ENCODE measurements at regions not wholly inside any gene's neighbourhood (a gene's known extent, or its start where the extent isn't known, plus 50 kb on each side); places are given as distances from the start of the nearest gene placed in this dataset.

DNA sequence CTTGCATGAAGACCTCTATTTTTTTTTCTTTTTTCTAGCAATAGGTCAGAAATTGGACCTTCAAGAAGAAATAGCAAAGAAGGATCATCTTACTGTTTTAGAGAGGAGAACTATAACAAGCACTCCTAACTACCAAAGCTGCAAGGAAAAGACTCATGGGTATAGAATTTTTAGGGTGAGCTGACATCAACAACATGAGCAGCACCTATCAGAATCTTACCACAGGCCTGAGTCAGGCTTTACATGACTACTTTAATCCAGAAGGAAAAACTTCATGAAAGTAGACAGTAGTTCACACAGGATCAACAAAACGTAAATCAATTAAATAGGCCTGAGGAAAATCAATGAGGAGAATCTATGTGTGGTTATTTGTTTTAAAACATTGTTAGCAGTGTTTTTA is 130.5 kb downstream of the FAM76B start:
- H3K4me3 ChIP-seq (ENCODE audit: low read depth, low read length): no peak overlapping the region
- peak; percentile 33 for DNase-seq (ENCODE audit: low read depth, low spot score)
- TF ChIP-seq, protein P1, sequence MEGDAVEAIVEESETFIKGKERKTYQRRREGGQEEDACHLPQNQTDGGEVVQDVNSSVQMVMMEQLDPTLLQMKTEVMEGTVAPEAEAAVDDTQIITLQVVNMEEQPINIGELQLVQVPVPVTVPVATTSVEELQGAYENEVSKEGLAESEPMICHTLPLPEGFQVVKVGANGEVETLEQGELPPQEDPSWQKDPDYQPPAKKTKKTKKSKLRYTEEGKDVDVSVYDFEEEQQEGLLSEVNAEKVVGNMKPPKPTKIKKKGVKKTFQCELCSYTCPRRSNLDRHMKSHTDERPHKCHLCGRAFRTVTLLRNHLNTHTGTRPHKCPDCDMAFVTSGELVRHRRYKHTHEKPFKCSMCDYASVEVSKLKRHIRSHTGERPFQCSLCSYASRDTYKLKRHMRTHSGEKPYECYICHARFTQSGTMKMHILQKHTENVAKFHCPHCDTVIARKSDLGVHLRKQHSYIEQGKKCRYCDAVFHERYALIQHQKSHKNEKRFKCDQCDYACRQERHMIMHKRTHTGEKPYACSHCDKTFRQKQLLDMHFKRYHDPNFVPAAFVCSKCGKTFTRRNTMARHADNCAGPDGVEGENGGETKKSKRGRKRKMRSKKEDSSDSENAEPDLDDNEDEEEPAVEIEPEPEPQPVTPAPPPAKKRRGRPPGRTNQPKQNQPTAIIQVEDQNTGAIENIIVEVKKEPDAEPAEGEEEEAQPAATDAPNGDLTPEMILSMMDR (IDR thresholded peaks at IDR 0.05; ENCODE audit: low read depth, low read length): no peak
- in situ Hi-C loops (cut with HindIII; ENCODE audit: low sequenced_read_pairs): no loop called here

DNA sequence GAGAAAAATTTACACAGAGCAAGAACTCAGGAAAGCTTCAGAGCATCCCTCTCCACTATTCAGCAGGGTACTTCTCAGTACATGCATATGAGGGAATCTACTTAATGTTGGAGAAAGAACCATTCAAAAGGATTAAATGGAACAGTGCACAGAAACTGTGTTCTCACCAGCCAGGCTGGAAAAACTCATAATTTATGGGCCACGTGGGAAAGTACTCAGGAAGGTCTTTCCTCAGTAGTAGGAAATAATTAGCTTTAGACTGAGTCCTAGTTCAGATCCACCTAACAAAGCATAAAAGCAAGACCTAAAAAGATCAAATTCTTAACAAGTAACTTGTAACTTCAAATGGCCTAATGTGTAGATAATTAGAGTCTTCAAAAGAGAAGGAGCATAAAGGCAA is 134.0 kb downstream of the FAM76B start:
- in situ Hi-C loops (cut with HindIII; ENCODE audit: low sequenced_read_pairs): no loop called here
- no peak overlapping the region for H3K4me3 ChIP-seq (ENCODE audit: low read depth, low read length)
- TF ChIP-seq, protein P1 (IDR thresholded peaks at IDR 0.05; ENCODE audit: low read depth, low read length): no peak
- no peak for DNase-seq (ENCODE audit: low read depth, low spot score)

DNA sequence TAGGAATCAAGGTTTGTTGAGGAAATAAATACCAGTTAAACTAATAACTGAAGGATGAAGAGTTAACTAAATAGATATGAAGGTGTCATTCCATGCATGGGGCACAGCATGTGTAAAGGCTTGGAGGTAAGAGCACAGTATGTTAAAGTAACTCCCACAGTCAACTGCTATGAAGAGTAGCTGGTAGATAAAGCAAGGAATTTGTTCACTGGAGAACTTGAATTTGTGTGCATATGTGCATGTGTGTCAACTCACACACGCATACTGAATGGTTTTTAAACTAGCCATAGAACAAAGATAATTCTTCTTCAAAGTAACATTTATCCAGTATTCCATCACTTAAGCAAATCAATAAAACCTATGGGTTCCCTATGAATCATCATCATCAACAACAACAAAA is 135.9 kb downstream of the FAM76B start:
- TF ChIP-seq, protein P1 (IDR thresholded peaks at IDR 0.05; ENCODE audit: low read depth, low read length): no peak
- DNase-seq (ENCODE audit: low read depth, low spot score): no peak
- in situ Hi-C loops (cut with HindIII; ENCODE audit: low sequenced_read_pairs): no loop called here
- no peak overlapping the region for H3K4me3 ChIP-seq (ENCODE audit: low read depth, low read length)

DNA sequence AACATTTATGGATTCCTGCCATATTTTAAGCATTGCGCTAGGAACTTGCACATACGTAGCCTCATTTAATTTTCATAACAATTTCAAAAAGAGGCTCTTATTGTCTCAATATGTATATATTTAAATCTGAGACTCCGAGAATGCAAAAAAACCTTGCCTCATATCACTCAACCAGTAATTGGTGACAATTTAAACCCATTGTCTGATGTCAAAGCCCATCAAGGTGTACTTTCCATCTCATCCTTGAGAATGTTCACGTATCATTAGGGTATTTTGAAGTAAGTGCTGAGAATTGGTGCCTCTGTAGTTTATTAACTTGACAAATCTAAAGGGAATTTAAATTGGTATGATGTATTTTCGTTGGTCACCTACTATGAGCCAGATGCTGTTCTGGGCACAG is 136.5 kb downstream of the FAM76B start:
- no peak overlapping the region for H3K4me3 ChIP-seq (ENCODE audit: low read depth, low read length)
- no peak for DNase-seq (ENCODE audit: low read depth, low spot score)
- in situ Hi-C loops (cut with HindIII; ENCODE audit: low sequenced_read_pairs): no loop called here
- TF ChIP-seq, protein P1 (IDR thresholded peaks at IDR 0.05; ENCODE audit: low read depth, low read length): no peak

DNA sequence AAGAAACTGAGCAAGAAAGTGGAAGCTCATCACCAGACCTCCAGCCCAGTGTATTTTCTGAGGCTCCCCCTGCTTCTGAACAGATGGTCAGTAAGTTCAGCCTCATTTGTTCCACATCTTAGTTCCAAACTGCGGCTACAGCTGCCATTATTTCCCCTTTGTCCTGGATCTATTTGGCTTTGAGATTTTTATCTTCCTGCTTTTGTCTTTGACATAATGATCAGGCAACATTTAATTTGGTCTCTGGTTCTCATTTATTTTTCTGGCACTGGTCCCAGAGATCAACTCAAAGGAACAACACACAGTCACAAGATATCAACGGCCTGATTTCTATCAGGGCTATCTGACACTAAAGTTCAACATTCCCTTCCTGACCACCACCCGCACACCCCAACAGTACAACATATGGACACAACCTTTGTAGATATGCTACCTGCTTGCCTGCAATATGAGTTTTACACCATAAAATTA is 137.5 kb downstream of the FAM76B start:
- TF ChIP-seq, protein P1 (IDR thresholded peaks at IDR 0.05; ENCODE audit: low read depth, low read length): no peak
- in situ Hi-C loops (cut with HindIII; ENCODE audit: low sequenced_read_pairs): no loop called here
- DNase-seq (ENCODE audit: low read depth, low spot score): no peak
- no peak overlapping the region for H3K4me3 ChIP-seq (ENCODE audit: low read depth, low read length)

DNA sequence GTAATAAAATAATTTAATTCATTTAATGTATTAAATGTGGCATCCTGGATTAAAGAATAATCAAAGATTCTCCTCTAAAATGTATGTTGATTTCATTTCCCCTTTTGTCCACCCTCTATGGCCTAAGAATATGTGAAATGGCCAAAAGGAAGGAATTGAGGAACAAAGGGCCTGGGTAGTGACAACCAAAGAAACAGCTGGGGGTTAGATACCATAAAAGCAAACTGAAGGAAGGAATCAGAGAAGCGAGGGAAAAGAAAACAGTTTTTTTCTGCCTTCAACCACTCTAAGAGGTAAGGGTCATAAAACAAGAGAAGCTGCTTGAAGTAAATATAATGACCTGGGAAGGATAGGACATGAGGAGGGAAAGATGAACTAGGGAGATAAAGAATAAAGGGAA is 139.3 kb downstream of the FAM76B start:
- no peak overlapping the region for H3K4me3 ChIP-seq (ENCODE audit: low read depth, low read length)
- in situ Hi-C loops (cut with HindIII; ENCODE audit: low sequenced_read_pairs): no loop called here
- TF ChIP-seq, protein P1 (IDR thresholded peaks at IDR 0.05; ENCODE audit: low read depth, low read length): no peak
- DNase-seq (ENCODE audit: low read depth, low spot score): no peak

DNA sequence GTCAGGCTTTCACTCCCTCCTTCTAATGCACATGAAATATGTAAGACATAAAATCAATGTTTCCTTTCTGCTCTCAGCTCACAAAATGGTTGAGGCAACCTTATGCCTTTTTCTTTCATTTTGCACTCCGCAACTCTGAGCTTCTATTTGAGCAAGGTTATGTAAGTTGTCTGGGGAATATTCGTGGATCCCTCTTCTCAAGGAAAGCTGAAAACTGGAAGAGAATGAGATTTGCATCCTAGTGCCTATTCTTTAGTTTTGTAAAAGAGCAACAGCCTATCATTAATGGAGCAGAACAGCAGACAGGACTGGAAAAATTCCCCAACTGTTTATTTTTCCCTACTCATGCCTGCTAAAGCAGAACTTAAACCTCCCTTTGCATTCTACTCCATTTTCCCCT is 141.7 kb downstream of the FAM76B start:
- in situ Hi-C loops (cut with HindIII; ENCODE audit: low sequenced_read_pairs): no loop called here
- TF ChIP-seq, protein P1 (IDR thresholded peaks at IDR 0.05; ENCODE audit: low read depth, low read length): no peak
- H3K4me3 ChIP-seq (ENCODE audit: low read depth, low read length): no peak overlapping the region
- no peak for DNase-seq (ENCODE audit: low read depth, low spot score)
